GM21529 (cell line): ENCODE measurements at regions not wholly inside any gene's neighbourhood (a gene's known extent, or its start where the extent isn't known, plus 50 kb on each side); places are given as distances from the start of the nearest gene placed in this dataset.
A peak's percentile ranks its signal among the peaks of the same experiment; 100 is the strongest.
"Not testable (repeated sequence)": the region's sequence is repeated elsewhere in the genome, so short reads cannot be mapped to it uniquely, and the experiment has no call there.

ENCODE experiments used
- ATAC-seq: cut with Tn5 transposase; IDR thresholded peaks from one replicate; pipeline ENCODE4 v1.9.1; 2021; ENCODE audit not compliant: unreplicated experiment

GRCh38 chr13:78876915-78877549 is 218.1 kb upstream of the OBI1 start:
- no peak for ATAC-seq

DNA sequence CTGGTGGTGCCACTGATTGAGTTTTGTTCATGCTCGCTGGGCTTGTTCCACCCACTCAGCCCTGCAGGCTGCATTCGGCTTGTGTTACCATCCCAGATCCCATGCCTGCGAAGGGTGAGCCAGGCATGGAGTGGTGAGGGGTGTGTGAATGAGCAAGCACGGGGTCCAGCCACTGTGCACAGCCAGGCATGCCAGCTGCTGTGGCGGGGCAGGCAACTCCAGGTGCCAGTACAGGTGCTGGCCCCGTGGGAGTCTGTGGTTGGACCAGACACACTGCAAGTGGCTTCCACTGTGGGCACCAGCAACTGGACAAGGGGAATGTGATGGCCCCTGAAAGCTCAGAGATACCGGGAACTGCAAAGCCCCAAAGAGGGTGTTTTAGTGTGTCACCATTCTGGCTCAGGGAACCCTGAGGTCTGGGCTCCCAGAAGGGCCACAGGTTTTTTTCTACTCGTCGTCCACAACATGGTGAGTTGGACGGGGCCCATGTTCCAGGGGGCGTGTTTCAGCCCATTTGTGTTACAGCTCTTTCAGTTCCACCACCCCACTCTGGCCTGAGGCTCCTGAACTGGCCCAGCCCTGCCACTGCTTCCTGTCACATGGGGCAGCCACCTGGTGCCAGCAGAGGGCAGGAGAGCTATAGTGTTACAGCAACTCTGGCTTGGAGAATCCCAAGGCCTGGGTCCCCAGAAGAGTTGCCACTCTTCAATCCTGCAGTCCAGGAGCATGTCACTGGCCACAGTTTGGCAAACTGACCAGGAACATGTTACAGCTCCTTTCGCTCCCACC is 217.0 kb upstream of the OBI1 start:
- peak; percentile 72 for ATAC-seq

DNA sequence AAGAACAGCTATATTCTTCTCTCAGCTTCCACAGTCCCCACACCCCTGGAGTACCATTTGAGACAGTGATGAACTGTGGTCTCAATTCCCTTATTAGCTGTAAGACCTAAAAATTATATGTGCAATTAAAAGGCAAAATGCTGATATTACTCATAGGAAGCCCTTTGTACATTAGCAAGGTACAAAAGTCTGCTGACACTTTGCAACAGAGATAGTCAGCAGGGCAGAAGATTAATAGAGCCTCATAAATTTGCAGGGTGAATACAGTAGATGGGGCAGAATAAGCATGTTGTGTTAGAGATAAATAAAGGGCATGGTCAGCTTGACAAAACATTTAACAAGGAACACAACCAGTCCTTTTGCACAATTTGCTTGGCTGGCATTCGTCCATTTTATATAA is 210.0 kb upstream of the OBI1 start:
- ATAC-seq = no peak

- no peak for ATAC-seq
These were observed 208.7 kb upstream of the OBI1 start for GRCh38 chr13:78867655-78868054.

- ATAC-seq = not testable (repeated sequence)
These were observed 207.1 kb upstream of the OBI1 start for GRCh38 chr13:78866076-78866475.

GRCh38 chr13:78862446-78862845 is 203.5 kb upstream of the OBI1 start:
- ATAC-seq = no peak

DNA sequence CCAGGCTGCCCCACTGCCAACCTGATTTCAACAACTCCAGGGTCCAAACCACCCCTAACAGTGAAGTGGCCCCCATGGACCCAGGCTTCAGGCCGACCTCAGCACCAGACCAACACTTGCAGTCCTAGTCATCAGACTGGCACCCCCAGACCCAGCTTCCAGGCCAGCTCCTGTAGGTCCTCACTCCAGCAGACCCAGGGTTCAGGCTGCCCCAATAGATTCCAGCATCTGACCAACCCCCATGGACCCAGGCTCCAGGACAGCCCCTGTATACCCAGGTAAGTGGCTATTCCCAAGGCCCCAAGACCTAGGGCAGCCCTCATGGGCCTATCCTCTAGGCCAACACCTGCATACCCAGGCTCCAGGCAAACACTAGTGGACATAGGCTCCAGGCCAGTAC is 193.8 kb upstream of the OBI1 start:
- ATAC-seq = no peak

- no peak for ATAC-seq
These were observed 186.9 kb upstream of the OBI1 start for GRCh38 chr13:78845656-78846365.

- ATAC-seq = no peak
These were observed 185.2 kb upstream of the OBI1 start for GRCh38 chr13:78844106-78844505.

- ATAC-seq = no peak
These were observed 182.5 kb upstream of the OBI1 start for GRCh38 chr13:78841358-78841963.

- no peak for ATAC-seq
These were observed 177.4 kb upstream of the OBI1 start for GRCh38 chr13:78836238-78836784.

DNA sequence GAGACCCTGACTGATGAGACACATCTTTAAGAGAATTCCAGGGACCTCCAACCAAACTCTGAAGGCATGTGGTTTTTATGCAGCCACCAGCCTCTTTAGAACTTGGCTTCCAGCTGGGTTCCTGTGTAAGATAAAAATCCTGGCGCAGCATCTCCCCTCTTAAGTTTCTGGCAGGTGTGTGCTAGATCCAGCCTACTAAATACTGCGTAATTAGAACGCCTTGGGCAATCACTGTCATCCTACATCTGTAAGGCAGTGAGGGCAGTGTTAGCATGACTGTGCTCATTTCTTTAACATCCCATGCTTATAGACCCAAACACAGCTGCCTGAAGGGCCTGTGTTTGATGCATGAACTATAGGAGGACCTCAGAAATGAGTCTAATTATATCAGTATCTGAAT is 173.5 kb upstream of the OBI1 start:
- no peak for ATAC-seq

GRCh38 chr13:78830508-78830907 is 171.6 kb upstream of the OBI1 start:
- ATAC-seq = no peak

DNA sequence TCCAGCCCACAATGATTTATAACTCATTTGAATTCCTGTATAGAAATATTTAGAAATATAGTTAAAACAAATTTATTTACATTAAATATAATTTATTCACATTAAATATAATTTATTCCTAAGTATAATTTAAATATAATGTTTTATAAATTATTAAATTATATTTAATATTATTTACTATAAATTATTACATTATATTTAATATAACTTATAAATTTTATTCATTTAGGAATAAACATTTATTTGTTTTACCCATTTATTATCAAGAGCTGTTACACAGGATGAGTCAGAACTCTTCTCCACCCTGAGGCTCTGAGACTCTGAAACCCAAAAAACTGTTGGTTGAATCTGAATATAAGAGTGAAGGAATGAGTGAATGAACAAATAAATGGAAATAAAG is 170.9 kb upstream of the OBI1 start:
- ATAC-seq = no peak

DNA sequence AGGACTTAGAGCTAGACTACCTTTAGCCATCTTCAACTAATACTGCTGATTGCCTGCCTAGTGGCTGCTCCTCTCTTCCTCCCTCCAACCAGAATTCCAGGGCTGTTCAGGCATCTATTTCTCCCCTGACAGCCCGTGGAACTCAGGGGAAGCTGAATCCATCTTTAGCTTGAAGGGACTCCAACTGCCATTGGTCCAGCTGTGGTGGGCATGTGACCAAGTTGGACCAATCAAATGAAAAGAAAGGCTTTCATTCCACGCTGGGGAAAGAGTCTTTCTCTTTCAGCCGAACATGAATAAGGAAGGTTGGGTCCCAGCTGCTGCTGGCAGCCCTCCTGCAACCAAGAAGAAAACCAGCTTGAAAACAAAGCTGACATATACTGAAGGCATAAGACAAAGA is 168.5 kb upstream of the OBI1 start:
- ATAC-seq = no peak

- ATAC-seq = no peak
These were observed 168.0 kb upstream of the OBI1 start for GRCh38 chr13:78826936-78827335.

DNA sequence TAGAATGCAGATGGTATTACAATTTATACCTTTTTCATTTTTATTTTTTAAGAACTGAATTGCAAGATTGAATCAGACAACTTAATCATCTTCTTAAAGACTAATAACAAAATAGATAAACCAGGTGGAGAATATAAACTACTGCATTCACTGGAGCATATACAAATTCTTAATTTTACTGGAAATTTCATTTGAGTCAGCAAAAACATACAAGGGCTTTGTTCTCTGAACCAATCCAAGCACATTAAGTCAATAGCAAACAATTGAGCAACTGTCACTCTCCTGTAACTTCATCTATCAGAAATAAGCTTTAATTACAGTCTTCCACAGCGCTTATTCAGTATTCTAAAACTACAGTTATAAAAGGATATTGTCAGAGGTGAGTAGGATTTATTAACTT is 167.4 kb upstream of the OBI1 start:
- no peak for ATAC-seq

GRCh38 chr13:78820541-78820940 is 161.6 kb upstream of the OBI1 start:
- no peak for ATAC-seq

DNA sequence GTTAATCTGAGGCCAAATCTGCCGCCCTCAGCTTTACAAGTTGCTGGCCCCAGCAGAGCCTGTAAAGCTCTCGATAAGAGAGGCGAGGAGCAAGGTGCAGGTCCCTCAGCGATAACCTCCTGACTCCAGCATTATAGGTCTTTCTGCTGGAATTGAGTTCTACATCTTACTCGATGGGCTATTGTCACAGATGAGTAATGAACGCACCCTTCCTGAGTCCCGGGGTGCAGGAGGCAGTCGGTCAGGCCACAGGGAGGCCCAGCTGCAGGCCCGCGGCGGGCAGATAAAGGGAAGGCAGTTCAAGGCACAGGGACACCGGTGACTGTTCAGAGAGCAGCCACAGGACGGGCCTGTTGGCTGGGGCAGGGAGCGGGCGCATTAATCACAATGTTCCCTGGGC is 157.6 kb upstream of the OBI1 start:
- no peak for ATAC-seq

- ATAC-seq = no peak
These were observed 157.2 kb upstream of the OBI1 start for GRCh38 chr13:78816154-78816553.

DNA sequence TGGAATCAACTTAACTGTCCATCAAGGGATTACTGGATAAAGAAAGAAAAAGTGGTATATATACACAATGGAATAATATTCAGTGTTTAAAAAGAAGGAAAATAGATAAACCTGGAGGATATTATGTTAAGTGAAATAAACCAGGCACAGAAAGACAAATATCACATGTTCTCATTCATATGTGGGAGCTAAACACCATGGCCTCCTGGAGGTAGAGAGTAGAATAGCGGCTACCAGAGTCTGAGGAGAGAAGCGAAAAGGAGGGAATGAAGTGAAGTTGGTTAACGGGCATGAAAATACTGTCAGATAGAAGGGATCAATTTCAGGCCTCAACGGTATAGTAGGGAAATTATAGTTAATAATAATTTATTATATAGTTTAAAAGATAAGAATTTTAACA is 147.5 kb upstream of the OBI1 start:
- ATAC-seq = no peak
